SK-N-SH treated with all-trans-retinoic acid at 6 μM for 48 hours (cell line): ENCODE measurements at regions not wholly inside any gene's neighbourhood (a gene's known extent, or its start where the extent isn't known, plus 50 kb on each side); places are given as distances from the start of the nearest gene placed in this dataset.

Experiments
- ATAC-seq: fragments of 200-7000 bp; cut with Tn5 transposase; 3 replicates; pipeline ENCODE4 v1.9.1; 2020; ENCODE audit warnings: mild to moderate bottlenecking, moderate library complexity
- ARNTL ChIP-seq: fragments of 450-650 bp; formaldehyde crosslinking; IDR thresholded peaks from 2 replicates; pipeline ENCODE4 v1.5.0; 2020; ENCODE audit warnings: low read depth, mild to moderate bottlenecking, moderate library complexity, borderline replicate concordance
- BACH2 ChIP-seq: fragments of 250-450 bp; sonication (Bioruptor Pico); IDR thresholded peaks from 2 replicates; pipeline ENCODE4 v1.9.0; 2021; ENCODE audit warnings: mild to moderate bottlenecking, borderline replicate concordance
- CREB5 ChIP-seq: fragments of 250-450 bp; sonication (Bioruptor Pico); IDR thresholded peaks from 2 replicates; pipeline ENCODE4 v1.5.1; 2020; ENCODE audit warnings: low read depth, mild to moderate bottlenecking, moderate library complexity
- CSDC2 ChIP-seq: fragments of 250-450 bp; sonication (Bioruptor Pico); IDR thresholded peaks from 2 replicates; pipeline ENCODE4 v1.5.0; 2020; ENCODE audit warnings: mild to moderate bottlenecking, moderate library complexity
- CSRNP3 ChIP-seq: fragments of 250-450 bp; sonication (Bioruptor Pico); IDR thresholded peaks from 2 replicates; pipeline ENCODE4 v1.5.1; 2021; ENCODE audit warnings: mild to moderate bottlenecking, moderate library complexity
- ESRRG ChIP-seq: fragments of 250-450 bp; sonication (Bioruptor Pico); IDR thresholded peaks from 2 replicates; pipeline ENCODE4 v1.6.1; 2021; ENCODE audit warnings: mild to moderate bottlenecking
- GLIS3 ChIP-seq: fragments of 250-450 bp; sonication (Bioruptor Pico); IDR thresholded peaks from 2 replicates; pipeline ENCODE4 v1.5.0; 2020; ENCODE audit warnings: mild to moderate bottlenecking, moderate library complexity
- ISL1 ChIP-seq: fragments of 250-450 bp; sonication (Bioruptor Pico); IDR thresholded peaks from 2 replicates; pipeline ENCODE4 v2.1.2; 2022; ENCODE audit warnings: mild to moderate bottlenecking, moderate library complexity
- PATZ1 ChIP-seq: fragments of 250-450 bp; sonication (Bioruptor Pico); IDR thresholded peaks from 2 replicates; pipeline ENCODE4 v1.8.0; 2020; ENCODE audit warnings: mild to moderate bottlenecking, moderate library complexity, borderline replicate concordance
- POU6F1 ChIP-seq: fragments of 250-450 bp; sonication (Bioruptor Pico); IDR thresholded peaks from 2 replicates; pipeline ENCODE4 v1.8.0; 2021; ENCODE audit warnings: low read depth, mild to moderate bottlenecking, moderate library complexity, borderline replicate concordance
- PPARA ChIP-seq: fragments of 250-450 bp; sonication (Bioruptor Pico); IDR thresholded peaks from 2 replicates; pipeline ENCODE4 v1.5.0; 2020; ENCODE audit warnings: mild to moderate bottlenecking, borderline replicate concordance
- RARB ChIP-seq: fragments of 250-450 bp; sonication (Bioruptor Pico); IDR thresholded peaks from 2 replicates; pipeline ENCODE4 v1.8.0; 2021; ENCODE audit warnings: mild to moderate bottlenecking, moderate library complexity
- SNAI2 ChIP-seq: fragments of 250-450 bp; sonication (Bioruptor Pico); IDR thresholded peaks from 2 replicates; pipeline ENCODE4 v1.5.0; 2020; ENCODE audit warnings: mild to moderate bottlenecking, moderate library complexity
- ZC3H10 ChIP-seq: fragments of 250-450 bp; sonication (Bioruptor Pico); IDR thresholded peaks from 2 replicates; pipeline ENCODE4 v1.5.1; 2021; ENCODE audit warnings: mild to moderate bottlenecking, moderate library complexity
- ZFP3 ChIP-seq: fragments of 250-450 bp; sonication (Bioruptor Pico); IDR thresholded peaks from 2 replicates; pipeline ENCODE4 v1.5.0; 2020; ENCODE audit warnings: mild to moderate bottlenecking, moderate library complexity
- ZFP30 ChIP-seq: fragments of 450-650 bp; formaldehyde crosslinking; IDR thresholded peaks from 2 replicates; pipeline ENCODE4 v1.5.0; 2022; ENCODE audit warnings: mild to moderate bottlenecking, moderate library complexity
- ZNF565 ChIP-seq: fragments of 450-650 bp; formaldehyde crosslinking; conservative IDR thresholded peaks from 2 replicates; pipeline ENCODE4 v1.5.0; 2020; ENCODE audit warnings: low read depth, mild to moderate bottlenecking, moderate library complexity
- ZNF70 ChIP-seq: fragments of 450-650 bp; formaldehyde crosslinking; IDR thresholded peaks from 2 replicates; pipeline ENCODE4 v1.5.0; 2020; ENCODE audit warnings: mild to moderate bottlenecking, moderate library complexity
- ZNF8 ChIP-seq: fragments of 450-650 bp; formaldehyde crosslinking; IDR thresholded peaks from 2 replicates; pipeline ENCODE4 v1.5.0; 2020; ENCODE audit warnings: mild to moderate bottlenecking, moderate library complexity
- TF ChIP-seq, protein P1 (sequence below): fragments of 250-450 bp; sonication (Bioruptor Pico); IDR thresholded peaks from 2 replicates; pipeline ENCODE4 v1.5.0; 2020; ENCODE audit warnings: mild to moderate bottlenecking, moderate library complexity

DNA sequence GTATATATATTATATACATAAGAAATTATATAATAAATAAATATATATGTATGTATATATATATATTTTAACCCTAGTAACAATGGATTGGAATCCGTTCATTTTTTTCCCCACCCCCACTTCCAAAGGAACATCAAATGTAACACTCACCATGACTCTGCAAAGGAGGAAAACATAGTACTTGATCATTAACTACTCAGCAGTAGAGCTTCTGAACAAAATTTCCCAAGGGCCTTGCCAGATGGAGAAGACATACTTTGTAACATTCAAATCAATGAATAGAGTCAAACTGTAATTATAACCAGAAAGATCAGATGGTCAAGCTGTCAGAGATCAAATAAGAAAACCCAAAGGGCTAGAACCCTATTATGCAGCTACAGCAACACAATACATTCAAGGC is 126.0 kb upstream of the CNTN1 start:
- no peak for ATAC-seq
- TF ChIP-seq ZC3H10 (CRISPR knock-in tag) (no peak), PATZ1 (CRISPR knock-in tag) (no peak), SNAI2 (CRISPR knock-in tag) (no peak), BACH2 (CRISPR knock-in tag) (no peak), ZNF8 (CRISPR knock-in tag) (no peak), GLIS3 (no peak), CREB5 (CRISPR knock-in tag) (no peak), ESRRG (no peak), RARB (CRISPR knock-in tag) (no peak), ZNF70 (CRISPR knock-in tag) (no peak), ISL1 (no peak), CSRNP3 (CRISPR knock-in tag) (no peak), ARNTL (CRISPR knock-in tag) (no peak), ZFP3 (CRISPR knock-in tag) (no peak)
- TF ChIP-seq, protein P1, sequence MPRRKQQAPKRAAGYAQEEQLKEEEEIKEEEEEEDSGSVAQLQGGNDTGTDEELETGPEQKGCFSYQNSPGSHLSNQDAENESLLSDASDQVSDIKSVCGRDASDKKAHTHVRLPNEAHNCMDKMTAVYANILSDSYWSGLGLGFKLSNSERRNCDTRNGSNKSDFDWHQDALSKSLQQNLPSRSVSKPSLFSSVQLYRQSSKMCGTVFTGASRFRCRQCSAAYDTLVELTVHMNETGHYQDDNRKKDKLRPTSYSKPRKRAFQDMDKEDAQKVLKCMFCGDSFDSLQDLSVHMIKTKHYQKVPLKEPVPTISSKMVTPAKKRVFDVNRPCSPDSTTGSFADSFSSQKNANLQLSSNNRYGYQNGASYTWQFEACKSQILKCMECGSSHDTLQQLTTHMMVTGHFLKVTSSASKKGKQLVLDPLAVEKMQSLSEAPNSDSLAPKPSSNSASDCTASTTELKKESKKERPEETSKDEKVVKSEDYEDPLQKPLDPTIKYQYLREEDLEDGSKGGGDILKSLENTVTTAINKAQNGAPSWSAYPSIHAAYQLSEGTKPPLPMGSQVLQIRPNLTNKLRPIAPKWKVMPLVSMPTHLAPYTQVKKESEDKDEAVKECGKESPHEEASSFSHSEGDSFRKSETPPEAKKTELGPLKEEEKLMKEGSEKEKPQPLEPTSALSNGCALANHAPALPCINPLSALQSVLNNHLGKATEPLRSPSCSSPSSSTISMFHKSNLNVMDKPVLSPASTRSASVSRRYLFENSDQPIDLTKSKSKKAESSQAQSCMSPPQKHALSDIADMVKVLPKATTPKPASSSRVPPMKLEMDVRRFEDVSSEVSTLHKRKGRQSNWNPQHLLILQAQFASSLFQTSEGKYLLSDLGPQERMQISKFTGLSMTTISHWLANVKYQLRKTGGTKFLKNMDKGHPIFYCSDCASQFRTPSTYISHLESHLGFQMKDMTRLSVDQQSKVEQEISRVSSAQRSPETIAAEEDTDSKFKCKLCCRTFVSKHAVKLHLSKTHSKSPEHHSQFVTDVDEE (CRISPR knock-in tag), result no peak

DNA sequence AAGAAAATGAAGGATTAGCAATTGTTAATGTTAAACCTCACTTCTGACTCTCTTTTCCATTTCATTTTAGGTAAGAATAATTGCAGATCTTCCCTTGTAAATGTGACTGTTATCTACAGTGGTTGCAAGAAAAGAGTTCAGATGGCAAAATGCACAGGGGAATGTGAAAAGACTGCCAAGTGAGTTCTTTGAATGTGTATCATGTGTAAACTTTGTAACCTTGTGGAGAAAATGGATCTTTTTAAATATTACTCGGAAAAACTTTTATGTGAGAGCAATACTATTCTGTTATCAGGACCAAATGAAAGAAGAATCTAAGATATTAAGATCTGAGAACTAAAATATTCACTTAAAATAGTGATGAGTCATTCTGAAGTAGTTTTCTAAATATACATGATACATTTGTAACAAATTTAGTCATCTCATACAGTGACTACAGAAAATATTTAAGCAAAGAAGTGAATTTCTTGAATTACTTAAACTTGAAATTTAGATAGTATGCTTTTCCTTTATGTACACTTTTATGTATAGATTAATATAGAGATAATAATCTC is 122.5 kb upstream of the CNTN1 start:
- TF ChIP-seq ISL1, result peak; percentile 59
- no peak for TF ChIP-seq CREB5 (CRISPR knock-in tag)
- ATAC-seq, result no peak

DNA sequence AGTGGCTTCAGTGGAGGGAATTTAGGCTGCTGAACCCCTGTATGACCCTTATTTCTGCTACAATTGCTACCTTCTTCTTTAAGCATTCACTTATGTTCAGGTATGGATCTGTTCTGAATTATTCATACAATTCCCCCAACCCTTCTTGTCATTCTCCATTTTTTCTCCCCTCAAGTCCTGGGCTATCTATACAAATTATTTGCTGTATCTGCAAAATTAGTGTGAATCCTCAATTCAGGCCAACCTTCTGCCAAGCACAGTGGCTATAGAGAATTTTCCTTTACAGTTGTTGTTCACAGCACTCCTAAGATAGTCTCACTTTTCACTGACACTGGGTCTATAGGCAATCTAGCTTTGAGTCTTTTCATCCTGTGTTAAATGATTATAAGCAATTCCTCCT is 119.2 kb upstream of the CNTN1 start:
- ATAC-seq, result no peak
- TF ChIP-seq PATZ1 (CRISPR knock-in tag), result no peak
- no peak for TF ChIP-seq ZC3H10 (CRISPR knock-in tag)
- TF ChIP-seq BACH2 (CRISPR knock-in tag), result no peak
- no peak for TF ChIP-seq ISL1
- TF ChIP-seq, protein P1 (CRISPR knock-in tag), result no peak
- TF ChIP-seq ZNF565 (CRISPR knock-in tag), result no peak
- no peak for TF ChIP-seq POU6F1 (CRISPR knock-in tag)
- TF ChIP-seq CSDC2 (CRISPR knock-in tag), result no peak
- no peak for TF ChIP-seq CREB5 (CRISPR knock-in tag)
- TF ChIP-seq ZFP30 (CRISPR knock-in tag), result no peak
- TF ChIP-seq ESRRG, result no peak
- TF ChIP-seq ZNF70 (CRISPR knock-in tag), result no peak
- TF ChIP-seq PPARA (CRISPR knock-in tag), result no peak
